GM12801 (cell line): ENCODE measurements at regions not wholly inside any gene's neighbourhood (a gene's known extent, or its start where the extent isn't known, plus 50 kb on each side); places are given as distances from the start of the nearest gene placed in this dataset.

Source experiments
- TF ChIP-seq, protein P1 (sequence below): IDR thresholded peaks from one replicate; pipeline ENCODE4 v1.5.1; 2011; ENCODE audit warnings: control low read depth; ENCODE audit not compliant: insufficient read length; ENCODE audit errors: extremely low read depth

GRCh38 chr4:123976285-123976684 lies 579.7 kb downstream of the SPRY1 start:
- TF ChIP-seq, protein P1, sequence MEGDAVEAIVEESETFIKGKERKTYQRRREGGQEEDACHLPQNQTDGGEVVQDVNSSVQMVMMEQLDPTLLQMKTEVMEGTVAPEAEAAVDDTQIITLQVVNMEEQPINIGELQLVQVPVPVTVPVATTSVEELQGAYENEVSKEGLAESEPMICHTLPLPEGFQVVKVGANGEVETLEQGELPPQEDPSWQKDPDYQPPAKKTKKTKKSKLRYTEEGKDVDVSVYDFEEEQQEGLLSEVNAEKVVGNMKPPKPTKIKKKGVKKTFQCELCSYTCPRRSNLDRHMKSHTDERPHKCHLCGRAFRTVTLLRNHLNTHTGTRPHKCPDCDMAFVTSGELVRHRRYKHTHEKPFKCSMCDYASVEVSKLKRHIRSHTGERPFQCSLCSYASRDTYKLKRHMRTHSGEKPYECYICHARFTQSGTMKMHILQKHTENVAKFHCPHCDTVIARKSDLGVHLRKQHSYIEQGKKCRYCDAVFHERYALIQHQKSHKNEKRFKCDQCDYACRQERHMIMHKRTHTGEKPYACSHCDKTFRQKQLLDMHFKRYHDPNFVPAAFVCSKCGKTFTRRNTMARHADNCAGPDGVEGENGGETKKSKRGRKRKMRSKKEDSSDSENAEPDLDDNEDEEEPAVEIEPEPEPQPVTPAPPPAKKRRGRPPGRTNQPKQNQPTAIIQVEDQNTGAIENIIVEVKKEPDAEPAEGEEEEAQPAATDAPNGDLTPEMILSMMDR, result no peak

DNA sequence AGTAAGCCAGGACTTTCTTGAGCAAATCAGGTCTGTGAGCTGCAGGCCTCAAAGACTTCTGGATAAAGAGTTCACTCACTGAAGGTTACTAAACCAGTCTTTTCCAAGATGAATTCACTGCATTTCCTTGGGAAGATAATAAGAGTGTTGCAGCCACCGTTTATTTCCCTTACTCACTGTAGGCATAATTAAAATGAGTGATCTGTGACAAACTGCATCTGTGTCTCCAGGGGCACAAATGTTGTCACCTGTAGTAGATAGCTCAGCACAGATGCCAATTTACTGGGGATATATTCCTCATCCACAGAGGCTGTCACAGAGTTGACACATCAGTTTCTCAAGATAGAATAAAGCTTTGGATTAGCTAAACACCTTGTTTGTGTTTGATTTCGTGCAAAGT lies 580.2 kb downstream of the SPRY1 start:
- TF ChIP-seq, protein P1, result no peak

DNA sequence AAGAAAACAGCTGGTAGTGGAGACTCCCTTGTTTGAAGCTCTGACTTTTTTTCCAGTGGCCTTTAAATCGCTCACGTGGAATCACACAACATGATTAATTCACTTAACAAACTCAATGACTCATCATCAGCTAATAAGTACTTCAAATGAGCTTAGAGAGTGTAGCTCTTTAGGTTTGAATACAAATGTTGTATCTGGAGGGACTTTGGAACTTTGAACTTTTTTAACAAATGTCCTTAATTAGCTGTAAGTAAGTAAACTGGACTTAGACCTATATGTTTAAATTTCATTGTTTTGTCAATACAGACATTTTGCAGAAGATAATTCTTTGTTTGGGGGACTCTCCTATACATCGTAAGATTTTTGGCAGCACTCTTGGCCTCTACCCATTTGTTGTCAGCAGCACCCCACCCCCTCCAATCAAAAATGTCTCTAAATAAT lies 581.1 kb downstream of the SPRY1 start:
- TF ChIP-seq, protein P1, result no peak

- TF ChIP-seq, protein P1, result no peak
Observed at GRCh38 chr4:123978637-123979036, 582.0 kb downstream of the SPRY1 start.

GRCh38 chr4:123980736-123981300 lies 584.2 kb downstream of the SPRY1 start:
- TF ChIP-seq, protein P1, result no peak

- TF ChIP-seq, protein P1, result no peak
Observed at GRCh38 chr4:123984886-123985285, 588.3 kb downstream of the SPRY1 start.

GRCh38 chr4:123986268-123986798 lies 589.7 kb downstream of the SPRY1 start:
- TF ChIP-seq, protein P1, result no peak
